ENCODE measurements at regions not wholly inside any gene's neighbourhood (a gene's known extent, or its start where the extent isn't known, plus 50 kb on each side); places are given as distances from the start of the nearest gene placed in this dataset.

GRCh38 chr10:128211064-128211504 is 84.9 kb upstream of the MKI67 start:
- no peaks in the 10 kb centered on the region for H3K79me2 ChIP-seq (ENCODE audit: insufficient read depth, low read length)
- intact Hi-C loops (cut with micrococcal nuclease) = loop anchor here (2.0 kb wide), 1 partner anchor 132 kb away; no protein-coding TSS in a partner anchor
- RAD21 ChIA-PET (ENCODE audit: low non-redundant PET in 1 of 2, low total read pairs in 2 of 2, uncharacterized antibody in 2 of 2, unreplicated experiment in 2 of 2) = no interaction called here
- POLR2A ChIA-PET = no interaction called here
- BruUV-seq (replicated peaks) = no TSS peak
- H3K4me1 ChIP-seq (ENCODE audit: control insufficient read depth in 1 of 2, insufficient read depth in 2 of 2, low read length in 2 of 2) = peaks cover 2 to 21% of the 10 kb centered on the region in 2 experiments; a peak in 2 of 4 replicates
- H4K20me1 ChIP-seq (ENCODE audit: insufficient read depth) = no peaks in the 10 kb centered on the region
- TF ChIP-seq CTCF (IDR thresholded peaks at IDR 0.05 in 2 of 3, conservative IDR thresholded peaks at IDR 0.05 in 1 of 3; ENCODE audit: borderline replicate concordance in 1 of 3, insufficient read depth in 1 of 3, low read depth in 2 of 3, low read length in 2 of 3) = peak in 2 of 3 experiments; percentile 1 to 4; a peak in 1 of 6 replicates
- TF ChIP-seq REST (IDR thresholded peaks at IDR 0.05; ENCODE audit: low read depth) = no peak
- CTCF ChIA-PET = interaction anchor here (1.2 to 1.7 kb wide), 5 partner anchors 33 to 529 kb away, joined by 3 to 16 read pairs (median 4); partner anchors contain the start of gene PTPRE
- H2AFZ ChIP-seq (ENCODE audit: low read depth, low read length, poor library complexity, severe bottlenecking) = no peak overlapping the region
- H3K4me2 ChIP-seq (ENCODE audit: low read length) = peak overlapping the region; percentile 88
- H3K9me2 ChIP-seq (ENCODE audit: insufficient read depth) = no peaks in the 10 kb centered on the region
- DNase-seq (ENCODE audit: low read depth, low spot score) = no peak
- H3K9ac ChIP-seq (ENCODE audit: low read length) = no peak overlapping the region
- peak overlapping the region in 1 of 2 experiments; percentile 65; a peak in 3 of 4 replicates for H3K4me3 ChIP-seq (replicated peaks in 1 of 2; ENCODE audit: low read depth in 1 of 2, low read length in 2 of 2)
- peak overlapping the region; percentile 69; the same call in 1 of the 2 replicates for H3K27ac ChIP-seq (ENCODE audit: low read depth, low read length)
- no peaks in the 10 kb centered on the region for H3K36me3 ChIP-seq (ENCODE audit: control insufficient read depth in 1 of 2, insufficient read depth in 2 of 2, low read length in 2 of 2)
- no peaks in the 10 kb centered on the region for H3K9me3 ChIP-seq (ENCODE audit: control insufficient read depth in 1 of 2, insufficient read depth in 1 of 2, low read depth in 1 of 2, low read length in 2 of 2)
- ATAC-seq = no peak
- no peaks in the 10 kb centered on the region for H3K27me3 ChIP-seq (ENCODE audit: insufficient read depth, low read length)
